ENCODE measurements at regions not wholly inside any gene's neighbourhood (a gene's known extent, or its start where the extent isn't known, plus 50 kb on each side); places are given as distances from the start of the nearest gene placed in this dataset.

- Histone ChIP-seq H3K27me3 (ENCODE audit: control insufficient read depth in 2 of 2, insufficient read depth in 2 of 2, low read length in 2 of 2) (peaks cover 0 to 39% of the 10 kb centered on the region in 2 experiments; a peak in 2 of 5 replicates), H3K9ac (ENCODE audit: insufficient read depth in 1 of 2, low read depth in 2 of 2, low read length in 2 of 2) (no peak overlapping the region), H3K79me2 (ENCODE audit: control insufficient read depth, insufficient read depth, low read length) (no peaks in the 10 kb centered on the region), H4K20me1 (replicated peaks; ENCODE audit: control insufficient read depth, insufficient read depth, low read length) (no peaks in the 10 kb centered on the region), H3K36me3 (ENCODE audit: control insufficient read depth, insufficient read depth, low read length) (no peaks in the 10 kb centered on the region), H3K4me2 (ENCODE audit: insufficient read depth, low read length) (no peak overlapping the region), H3K4me3 (no peak overlapping the region), H3K9me3 (replicated peaks; ENCODE audit: control insufficient read depth, insufficient read depth, low read depth, low read length) (no peaks in the 10 kb centered on the region), H3K4me1 (replicated peaks in 1 of 2; ENCODE audit: control insufficient read depth in 2 of 2, insufficient read depth in 2 of 2, low read length in 2 of 2) (no peaks in the 10 kb centered on the region), H2AFZ (ENCODE audit: low read depth, low read length) (no peak overlapping the region), H3K27ac (ENCODE audit: extremely low read depth, low read depth, low read length) (no peak overlapping the region), H3K9me1 (ENCODE audit: control insufficient read depth, insufficient read depth, low read length) (no peaks in the 10 kb centered on the region)
- FAIRE-seq (no peak), DNase-seq (ENCODE audit: extremely low read depth in 1 of 4, low spot score in 3 of 4) (no peak), ATAC-seq (no peak)
- 0% methylated on average over 11 of the region's 29 CpGs for WGBS (ENCODE audit: insufficient coverage, low coverage, missing lambda C conversion rate)
- in situ Hi-C loops (cut with MboI) (no loop called here), intact Hi-C loops (cut with micrococcal nuclease) (no loop called here)
- POLR2A ChIA-PET, result interaction anchor here (0.7 kb wide), 1 partner anchor 178 kb away, joined by 3 read pairs; no protein-coding TSS in a partner anchor
- no TSS peak for BruUV-seq (replicated peaks)
- CTCF ChIA-PET (ENCODE audit: low intra/inter-chr PET ratio), result no interaction called here
- TF ChIP-seq ZBTB40 (IDR thresholded peaks at IDR 0.05) (no peak), ZBTB40 (CRISPR knock-in tag; IDR thresholded peaks at IDR 0.05) (no peak), ZKSCAN1 (IDR thresholded peaks at IDR 0.05; ENCODE audit: low read depth, low read length) (no peak), POLR2G (IDR thresholded peaks at IDR 0.05; ENCODE audit: low read depth, low read length) (no peak), U2AF2 (optimal IDR thresholded peaks at IDR 0.05; ENCODE audit: low read depth, low read length) (no peak), ZKSCAN3 (CRISPR knock-in tag; IDR thresholded peaks at IDR 0.05) (no peak), IRF1 (CRISPR knock-in tag; IDR thresholded peaks at IDR 0.05; ENCODE audit: borderline replicate concordance) (no peak), ZNF57 (CRISPR knock-in tag; IDR thresholded peaks at IDR 0.05) (no peak), KAT7 (CRISPR knock-in tag; IDR thresholded peaks at IDR 0.05; ENCODE audit: borderline replicate concordance) (no peak), ATF1 (CRISPR knock-in tag; IDR thresholded peaks at IDR 0.05) (no peak), ATF1 (tag; IDR thresholded peaks at IDR 0.05) (no peak), GATAD2A (IDR thresholded peaks at IDR 0.05) (no peak), CXXC5 (CRISPR knock-in tag; IDR thresholded peaks at IDR 0.05) (no peak), WHSC1 (IDR thresholded peaks at IDR 0.05; ENCODE audit: low read length) (no peak)
Observed at GRCh38 chr14:104303705-104304425, 165.5 kb downstream of the KIF26A start.

Data from K562 (cell line).